Stomach (tissue), 4 donors: ENCODE measurements at regions not wholly inside any gene's neighbourhood (a gene's known extent, or its start where the extent isn't known, plus 50 kb on each side); places are given as distances from the start of the nearest gene placed in this dataset.

Experiments
- CTCF ChIP-seq, 7 experiments: fragments of 450-650 bp in 4 of 7; fragments of 200-600 bp in 3 of 7; sonication (generic) in 3 of 7; IDR thresholded peaks; one replicate each; pipeline ENCODE4 v1.5.1; 2016 to 2019; ENCODE audit warnings: antibody characterized with exemption in 7 of 7, control low read depth in 2 of 7, mild to moderate bottlenecking in 1 of 7
- EP300 ChIP-seq: sonication (generic); formaldehyde crosslinking; IDR thresholded peaks from one replicate; pipeline ENCODE4 v1.6.1; 2017; ENCODE audit warnings: antibody characterized with exemption
- POLR2AphosphoS5 ChIP-seq, 3 donors: sonication (generic); formaldehyde crosslinking; IDR thresholded peaks; one replicate each; pipeline ENCODE4 v1.6.1; 2016; ENCODE audit warnings: antibody characterized with exemption in 3 of 3

DNA sequence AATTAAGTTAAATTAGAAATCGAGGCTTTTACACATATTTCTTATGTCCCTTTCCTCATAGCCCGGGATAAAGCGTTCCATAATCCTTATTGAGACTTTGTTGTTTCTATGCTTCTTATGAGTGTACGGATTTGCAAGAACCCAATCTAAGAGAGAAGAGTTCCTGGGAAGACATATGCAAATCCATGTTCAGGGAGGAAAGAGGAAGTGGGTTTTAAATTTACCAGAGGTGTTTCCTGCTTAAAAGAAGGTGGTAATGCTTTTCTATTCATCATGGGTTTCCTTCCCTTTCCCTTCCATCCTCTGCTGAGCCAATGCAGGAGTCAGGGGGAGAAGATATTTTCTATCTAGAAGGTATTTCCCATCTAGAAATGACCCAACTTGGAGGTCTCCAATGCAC, 345.8 kb downstream of the ZNF516 start:
- no peak for TF ChIP-seq EP300
- no peak for TF ChIP-seq CTCF (IDR thresholded peaks at IDR 0.05)
- no peak for TF ChIP-seq POLR2AphosphoS5 (IDR thresholded peaks at IDR 0.05)
